ENCODE measurements at regions not wholly inside any gene's neighbourhood (a gene's known extent, or its start where the extent isn't known, plus 50 kb on each side); places are given as distances from the start of the nearest gene placed in this dataset.
"Not testable (repeated sequence)": the region's sequence is repeated elsewhere in the genome, so short reads cannot be mapped to it uniquely, and the experiment has no call there.

DNA sequence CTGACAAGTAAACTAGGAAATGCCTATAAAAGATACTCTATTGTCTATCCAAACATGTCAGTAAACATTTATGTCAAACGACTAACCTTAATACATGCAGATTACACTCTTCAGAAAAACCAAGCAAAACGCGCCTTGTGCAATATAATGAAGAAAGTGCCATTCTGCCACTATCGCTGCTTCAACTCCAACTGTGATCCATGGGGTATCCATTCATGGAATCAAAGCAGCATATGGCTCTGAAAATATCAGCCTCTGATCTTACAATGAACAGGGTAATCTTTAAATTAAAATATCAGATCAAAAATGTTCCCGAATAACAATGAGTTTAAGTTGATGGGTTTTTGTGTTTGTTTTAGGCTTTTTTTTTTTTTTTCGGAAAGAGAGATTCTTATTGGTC, 105.5 kb upstream of the SETMAR start:
- H3K4ac ChIP-seq (ENCODE audit: low read depth in 1 of 2, low read length in 2 of 2): no peak overlapping the region
- H3K18ac ChIP-seq (ENCODE audit: low read depth in 1 of 2, low read length in 2 of 2): no peak overlapping the region
- H2AFZ ChIP-seq (ENCODE audit: low read depth, low read length): no peak overlapping the region
- H3K27me3 ChIP-seq (ENCODE audit: control insufficient read depth in 1 of 2, insufficient read depth in 1 of 2, low read length in 2 of 2): no peaks in the 10 kb centered on the region
- H3K79me1 ChIP-seq (replicated peaks; ENCODE audit: low read length, poor library complexity, severe bottlenecking): no peaks in the 10 kb centered on the region
- no peak overlapping the region for H3K27ac ChIP-seq (ENCODE audit: low read length, poor library complexity, severe bottlenecking)
- no peak overlapping the region for H4K8ac ChIP-seq (ENCODE audit: low read length)
- no peak overlapping the region for H4K91ac ChIP-seq (ENCODE audit: low read length)
- H2AK5ac ChIP-seq (ENCODE audit: low read length, severe bottlenecking): no peak overlapping the region
- no peaks in the 10 kb centered on the region for H3K4me1 ChIP-seq (ENCODE audit: control insufficient read depth, insufficient read depth, low read depth, low read length)
- H3K9ac ChIP-seq (ENCODE audit: low read length): no peak overlapping the region
- H3K23ac ChIP-seq (ENCODE audit: low read length in 2 of 2): no peak overlapping the region
- DNase-seq: no peak
- no peak overlapping the region for H2BK5ac ChIP-seq (ENCODE audit: low read depth, low read length, poor library complexity, severe bottlenecking)
- 90% methylated on average over 4 of the region's 6 CpGs for WGBS
- no peaks in the 10 kb centered on the region for H3K36me3 ChIP-seq (ENCODE audit: control insufficient read depth in 1 of 2, insufficient read depth in 2 of 2, low read depth in 1 of 2, low read length in 2 of 2)
- no peak overlapping the region for H3K4me3 ChIP-seq (ENCODE audit: insufficient read depth in 1 of 2, low read depth in 1 of 2, low read length in 2 of 2)
- H3K9me3 ChIP-seq (ENCODE audit: control insufficient read depth, low read length): peaks cover 28% of the 10 kb centered on the region
- H2BK15ac ChIP-seq (ENCODE audit: low read depth, poor library complexity, severe bottlenecking): no peak overlapping the region
- no peak overlapping the region for H2BK12ac ChIP-seq (ENCODE audit: low read length in 2 of 2)
- no peak overlapping the region for H3K4me2 ChIP-seq (ENCODE audit: low read length, poor library complexity, severe bottlenecking)
- H3K14ac ChIP-seq (ENCODE audit: low read length in 2 of 2): no peak overlapping the region
- H2BK120ac ChIP-seq (ENCODE audit: low read depth, low read length): no peak overlapping the region

DNA sequence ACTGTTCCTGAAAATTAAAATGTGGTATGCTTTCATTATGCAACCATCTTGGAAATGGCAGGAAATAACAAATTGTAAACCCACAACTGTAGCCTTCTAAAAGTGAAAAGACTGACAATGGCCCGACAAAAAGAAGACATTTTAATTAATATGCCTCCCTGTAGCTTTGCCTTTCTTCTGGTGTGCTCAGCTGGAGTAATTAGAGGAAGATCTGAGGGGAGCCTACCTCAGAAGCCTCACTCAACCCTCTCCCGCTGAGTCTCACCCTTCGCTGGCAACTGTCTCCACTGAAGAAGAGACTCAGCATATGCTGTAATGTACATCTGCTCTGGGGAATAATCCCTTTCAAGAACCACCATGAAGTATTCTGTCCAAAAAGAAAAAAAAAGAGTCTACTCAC, 104.7 kb upstream of the SETMAR start:
- H2BK5ac ChIP-seq (ENCODE audit: low read depth, low read length, poor library complexity, severe bottlenecking): no peak overlapping the region
- no peak overlapping the region for H3K27ac ChIP-seq (ENCODE audit: low read length, poor library complexity, severe bottlenecking)
- no peak for DNase-seq
- no peaks in the 10 kb centered on the region for H3K36me3 ChIP-seq (ENCODE audit: control insufficient read depth in 1 of 2, insufficient read depth in 2 of 2, low read depth in 1 of 2, low read length in 2 of 2)
- no peak overlapping the region for H3K4ac ChIP-seq (ENCODE audit: low read depth in 1 of 2, low read length in 2 of 2)
- H2BK12ac ChIP-seq (ENCODE audit: low read length in 2 of 2): no peak overlapping the region
- no peaks in the 10 kb centered on the region for H3K4me1 ChIP-seq (ENCODE audit: control insufficient read depth, insufficient read depth, low read depth, low read length)
- H3K23ac ChIP-seq (ENCODE audit: low read length in 2 of 2): no peak overlapping the region
- H3K9ac ChIP-seq (ENCODE audit: low read length): no peak overlapping the region
- WGBS: 74% methylated on average over 3 of the region's 3 CpGs
- H3K9me3 ChIP-seq (ENCODE audit: control insufficient read depth, low read length): peaks cover 24% of the 10 kb centered on the region
- no peak overlapping the region for H3K18ac ChIP-seq (ENCODE audit: low read depth in 1 of 2, low read length in 2 of 2)
- H2AFZ ChIP-seq (ENCODE audit: low read depth, low read length): no peak overlapping the region
- H3K79me1 ChIP-seq (replicated peaks; ENCODE audit: low read length, poor library complexity, severe bottlenecking): no peaks in the 10 kb centered on the region
- H3K14ac ChIP-seq (ENCODE audit: low read length in 2 of 2): no peak overlapping the region
- no peak overlapping the region for H4K8ac ChIP-seq (ENCODE audit: low read length)
- no peak overlapping the region for H2BK15ac ChIP-seq (ENCODE audit: low read depth, poor library complexity, severe bottlenecking)
- no peak overlapping the region for H4K91ac ChIP-seq (ENCODE audit: low read length)
- no peak overlapping the region for H2AK5ac ChIP-seq (ENCODE audit: low read length, severe bottlenecking)
- no peak overlapping the region for H2BK120ac ChIP-seq (ENCODE audit: low read depth, low read length)
- H3K4me2 ChIP-seq (ENCODE audit: low read length, poor library complexity, severe bottlenecking): no peak overlapping the region
- no peaks in the 10 kb centered on the region for H3K27me3 ChIP-seq (ENCODE audit: control insufficient read depth in 1 of 2, insufficient read depth in 1 of 2, low read length in 2 of 2)
- H3K4me3 ChIP-seq (ENCODE audit: insufficient read depth in 1 of 2, low read depth in 1 of 2, low read length in 2 of 2): no peak overlapping the region

DNA sequence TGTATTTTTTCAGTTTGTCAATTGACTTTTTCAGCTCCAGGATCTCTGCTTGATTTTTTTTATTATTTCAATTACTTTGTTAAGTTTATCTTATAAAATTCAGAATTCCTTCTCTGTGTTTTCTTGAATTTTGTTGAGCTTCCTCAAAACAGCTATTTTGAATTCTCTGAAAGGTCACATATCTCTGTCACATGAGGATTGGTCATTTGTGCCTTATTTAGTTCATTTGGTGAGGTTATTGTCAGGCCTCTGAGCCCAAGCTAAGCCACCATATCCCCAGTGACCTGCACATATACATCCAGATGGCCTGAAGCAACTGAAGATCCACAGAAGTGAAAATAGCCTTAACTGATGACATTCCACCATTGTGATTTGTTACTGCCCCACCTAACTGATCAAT, 98.4 kb upstream of the SETMAR start:
- DNase-seq; H3K4me2 ChIP-seq (ENCODE audit: low read length, poor library complexity, severe bottlenecking); H3K4me3 ChIP-seq (ENCODE audit: insufficient read depth in 1 of 2, low read depth in 1 of 2, low read length in 2 of 2); H4K91ac ChIP-seq (ENCODE audit: low read length); H3K23ac ChIP-seq (ENCODE audit: low read length in 2 of 2); H3K18ac ChIP-seq (ENCODE audit: low read depth in 1 of 2, low read length in 2 of 2); H2AFZ ChIP-seq (ENCODE audit: low read depth, low read length); H2BK15ac ChIP-seq (ENCODE audit: low read depth, poor library complexity, severe bottlenecking); H3K14ac ChIP-seq (ENCODE audit: low read length in 2 of 2); H2BK12ac ChIP-seq (ENCODE audit: low read length in 2 of 2); H2BK120ac ChIP-seq (ENCODE audit: low read depth, low read length); H3K79me1 ChIP-seq (replicated peaks; ENCODE audit: low read length, poor library complexity, severe bottlenecking); H3K36me3 ChIP-seq (ENCODE audit: control insufficient read depth in 1 of 2, insufficient read depth in 2 of 2, low read depth in 1 of 2, low read length in 2 of 2); H3K9ac ChIP-seq (ENCODE audit: low read length); H3K27ac ChIP-seq (ENCODE audit: low read length, poor library complexity, severe bottlenecking); H2AK5ac ChIP-seq (ENCODE audit: low read length, severe bottlenecking); H3K4me1 ChIP-seq (ENCODE audit: control insufficient read depth, insufficient read depth, low read depth, low read length); H4K8ac ChIP-seq (ENCODE audit: low read length); H2BK5ac ChIP-seq (ENCODE audit: low read depth, low read length, poor library complexity, severe bottlenecking); H3K4ac ChIP-seq (ENCODE audit: low read depth in 1 of 2, low read length in 2 of 2); H3K27me3 ChIP-seq (ENCODE audit: control insufficient read depth in 1 of 2, insufficient read depth in 1 of 2, low read length in 2 of 2): not testable (repeated sequence)
- H3K9me3 ChIP-seq (ENCODE audit: control insufficient read depth, low read length): peaks cover 28% of the 10 kb centered on the region

DNA sequence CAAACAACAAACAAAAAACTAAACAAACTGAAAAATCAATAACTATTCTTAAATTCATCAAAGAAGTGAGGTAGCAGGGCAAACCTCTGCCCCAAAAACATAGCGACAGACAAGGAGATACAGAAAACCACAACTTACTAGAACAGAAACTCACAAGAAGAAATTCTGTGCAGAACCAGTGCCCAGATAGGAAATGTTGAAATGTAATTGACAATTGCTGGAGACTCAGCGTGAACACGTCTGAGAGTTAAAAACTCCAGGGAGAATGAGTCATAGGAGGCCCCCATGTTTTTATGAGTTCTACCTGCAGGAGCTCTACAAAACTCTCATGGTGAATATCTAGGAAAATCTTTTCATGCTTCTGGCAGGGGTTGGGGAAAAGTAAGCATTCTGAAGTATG, 95.5 kb upstream of the SETMAR start:
- Histone ChIP-seq H4K91ac (ENCODE audit: low read length) (no peak overlapping the region), H2BK5ac (ENCODE audit: low read depth, low read length, poor library complexity, severe bottlenecking) (no peak overlapping the region), H2AK5ac (ENCODE audit: low read length, severe bottlenecking) (no peak overlapping the region), H3K18ac (ENCODE audit: low read depth in 1 of 2, low read length in 2 of 2) (no peak overlapping the region), H3K79me1 (replicated peaks; ENCODE audit: low read length, poor library complexity, severe bottlenecking) (no peaks in the 10 kb centered on the region), H3K36me3 (ENCODE audit: control insufficient read depth in 1 of 2, insufficient read depth in 2 of 2, low read depth in 1 of 2, low read length in 2 of 2) (no peaks in the 10 kb centered on the region), H3K4ac (ENCODE audit: low read depth in 1 of 2, low read length in 2 of 2) (no peak overlapping the region), H3K9ac (ENCODE audit: low read length) (no peak overlapping the region), H4K8ac (ENCODE audit: low read length) (no peak overlapping the region), H3K4me1 (ENCODE audit: control insufficient read depth, insufficient read depth, low read depth, low read length) (no peaks in the 10 kb centered on the region), H2AFZ (ENCODE audit: low read depth, low read length) (no peak overlapping the region), H3K4me3 (ENCODE audit: insufficient read depth in 1 of 2, low read depth in 1 of 2, low read length in 2 of 2) (no peak overlapping the region), H3K4me2 (ENCODE audit: low read length, poor library complexity, severe bottlenecking) (no peak overlapping the region), H2BK120ac (ENCODE audit: low read depth, low read length) (no peak overlapping the region), H3K27me3 (ENCODE audit: control insufficient read depth in 1 of 2, insufficient read depth in 1 of 2, low read length in 2 of 2) (no peaks in the 10 kb centered on the region), H3K27ac (ENCODE audit: low read length, poor library complexity, severe bottlenecking) (no peak overlapping the region), H2BK15ac (ENCODE audit: low read depth, poor library complexity, severe bottlenecking) (no peak overlapping the region), H3K14ac (ENCODE audit: low read length in 2 of 2) (no peak overlapping the region), H2BK12ac (ENCODE audit: low read length in 2 of 2) (no peak overlapping the region), H3K23ac (ENCODE audit: low read length in 2 of 2) (no peak overlapping the region), H3K9me3 (ENCODE audit: control insufficient read depth, low read length) (peaks cover 17% of the 10 kb centered on the region)
- no peak for DNase-seq
- 13% methylated on average over 2 of the region's 3 CpGs for WGBS

Data from mesenchymal stem cell (in vitro differentiated cells and primary cell).